Karpas-422 (cell line): ENCODE measurements at regions not wholly inside any gene's neighbourhood (a gene's known extent, or its start where the extent isn't known, plus 50 kb on each side); places are given as distances from the start of the nearest gene placed in this dataset.
"Not testable (repeated sequence)": the region's sequence is repeated elsewhere in the genome, so short reads cannot be mapped to it uniquely, and the experiment has no call there.

Experiments used
- DNase-seq: peaks from one replicate; pipeline ENCODE4 v3.0.0-alpha.2; 2015
- H2AFZ ChIP-seq: fragments of 200-600 bp; sonication (generic); 2 replicates; pipeline ENCODE4 v1.6.1; 2014; ENCODE audit warnings: antibody characterized with exemption, low read length, mixed read lengths
- H3K27ac ChIP-seq: fragments of 200-600 bp; sonication (generic); 2 replicates; pipeline ENCODE4 v1.5.1; 2014; ENCODE audit warnings: mild to moderate bottlenecking, low read length, moderate library complexity
- H3K27me3 ChIP-seq: fragments of 200-600 bp; sonication (generic); 2 replicates; pipeline ENCODE4 v1.6.1; 2014; ENCODE audit warnings: low read length, mixed read lengths
- H3K36me3 ChIP-seq: fragments of 200-600 bp; sonication (generic); 2 replicates; pipeline ENCODE4 v1.6.1; 2014; ENCODE audit warnings: low read length, mixed read lengths; ENCODE audit not compliant: insufficient read depth
- H3K4me1 ChIP-seq: fragments of 200-600 bp; sonication (generic); 2 replicates; pipeline ENCODE4 v1.6.1; 2014; ENCODE audit warnings: mild to moderate bottlenecking, low read length, mixed read lengths
- H3K4me2 ChIP-seq: fragments of 200-600 bp; sonication (generic); 2 replicates; pipeline ENCODE4 v1.6.1; 2014; ENCODE audit warnings: low read length, low read depth, mild to moderate bottlenecking; ENCODE audit not compliant: poor library complexity, severe bottlenecking
- H3K4me3 ChIP-seq: fragments of 200-600 bp; sonication (generic); 2 replicates; pipeline ENCODE4 v1.5.1; 2014; ENCODE audit warnings: mild to moderate bottlenecking, antibody characterized with exemption, low read length, mixed read lengths
- H3K79me2 ChIP-seq: fragments of 200-600 bp; sonication (generic); 2 replicates; pipeline ENCODE4 v1.6.1; 2014; ENCODE audit warnings: mild to moderate bottlenecking, low read length, mixed read lengths
- H3K9ac ChIP-seq: fragments of 200-600 bp; sonication (generic); 2 replicates; pipeline ENCODE4 v1.6.0; 2014; ENCODE audit warnings: low read length
- H3K9me2 ChIP-seq: fragments of 200-600 bp; sonication (generic), shearing (Covaris generic); replicated peaks from 2 replicates; pipeline ENCODE4 v1.6.0; 2014; ENCODE audit warnings: mild to moderate bottlenecking, low read length, moderate library complexity; ENCODE audit not compliant: insufficient read depth
- H3K9me3 ChIP-seq: fragments of 300-700, 200-600 bp; sonication (generic); 2 replicates; pipeline ENCODE4 v1.6.1; 2014; ENCODE audit warnings: low read length, mixed read lengths
- H4K20me1 ChIP-seq: fragments of 200-600 bp; sonication (generic); 2 replicates; pipeline ENCODE4 v1.6.1; 2014; ENCODE audit warnings: mild to moderate bottlenecking, antibody characterized with exemption, low read length, low read depth; ENCODE audit not compliant: insufficient read depth

DNA sequence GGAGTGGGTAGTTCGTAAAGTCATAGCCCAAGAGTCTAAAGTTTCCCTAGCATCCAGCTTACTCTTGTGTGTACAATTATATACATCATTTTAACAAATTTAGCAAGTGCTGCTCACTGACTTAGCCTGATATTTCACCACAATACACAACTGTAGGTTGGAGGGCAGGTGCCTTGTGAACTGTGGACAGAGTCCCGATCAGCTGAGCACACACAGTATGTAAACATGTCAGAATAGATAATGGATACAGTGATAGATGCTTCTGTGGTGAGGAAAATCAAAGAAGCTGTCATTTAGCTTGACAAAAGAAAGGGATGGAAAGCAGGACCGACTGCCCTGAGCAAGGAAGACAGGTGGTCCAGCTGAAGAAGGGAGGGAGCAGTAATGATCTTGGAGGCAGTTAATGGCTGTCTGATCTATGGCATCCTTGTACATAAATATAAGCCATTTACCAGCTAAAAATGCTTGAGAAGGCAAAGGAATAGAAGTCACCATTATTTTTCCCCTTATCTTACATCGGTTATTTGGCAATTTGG lies 372.8 kb upstream of the UBE2E3 start:
- Histone ChIP-seq H3K27ac (no peak overlapping the region), H3K4me2 (no peak overlapping the region), H3K4me3 (no peak overlapping the region), H3K9me2 (no peaks in the 10 kb centered on the region), H3K79me2 (no peaks in the 10 kb centered on the region), H3K9me3 (no peaks in the 10 kb centered on the region), H3K27me3 (no peaks in the 10 kb centered on the region), H4K20me1 (no peaks in the 10 kb centered on the region), H3K36me3 (no peaks in the 10 kb centered on the region), H3K9ac (no peak overlapping the region), H2AFZ (no peak overlapping the region), H3K4me1 (no peaks in the 10 kb centered on the region)
- DNase-seq: no peak

DNA sequence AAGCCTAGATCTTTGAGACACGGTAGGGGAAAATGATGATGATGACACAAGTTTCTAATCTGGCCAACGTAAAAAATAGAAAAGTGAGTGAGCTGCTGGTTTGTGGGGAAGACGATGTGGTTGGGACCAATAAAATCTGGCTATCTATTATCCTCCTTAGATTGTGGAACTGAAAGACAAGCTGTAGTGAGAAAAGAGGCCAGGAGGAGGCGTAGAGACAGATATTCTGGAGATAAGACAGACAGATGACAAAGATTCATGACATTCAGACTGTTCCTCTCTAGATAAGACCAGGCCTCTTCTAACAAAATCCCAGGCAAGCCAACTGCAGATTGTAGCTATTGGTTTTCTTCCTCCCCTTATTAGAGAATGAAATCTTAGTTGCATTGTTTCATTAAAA lies 376.3 kb upstream of the UBE2E3 start:
- no peak overlapping the region for H3K4me3 ChIP-seq
- peak; percentile 76 for DNase-seq

DNA sequence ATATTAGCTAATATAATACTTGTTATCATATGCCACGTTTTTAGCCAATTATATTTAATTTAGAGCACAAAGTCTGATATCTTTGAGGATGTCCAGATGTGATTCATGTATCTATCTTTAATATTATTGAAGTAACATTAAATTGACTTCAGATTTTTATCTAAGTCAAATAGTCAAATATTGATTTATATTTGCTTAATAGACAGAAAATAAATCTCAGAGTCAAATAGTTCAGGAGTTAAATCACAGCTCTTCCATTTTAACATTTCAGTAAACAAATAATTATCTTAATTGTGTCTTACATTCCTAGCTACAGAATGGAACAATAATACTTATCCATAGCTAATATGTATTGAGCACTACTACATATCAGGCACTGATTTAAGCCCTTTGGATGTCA lies 379.4 kb upstream of the UBE2E3 start:
- H3K79me2 ChIP-seq: no peaks in the 10 kb centered on the region
- no peak overlapping the region for H3K9ac ChIP-seq
- no peaks in the 10 kb centered on the region for H3K9me3 ChIP-seq
- H2AFZ ChIP-seq: no peak overlapping the region
- H3K27me3 ChIP-seq: no peaks in the 10 kb centered on the region
- H3K4me3 ChIP-seq: no peak overlapping the region
- no peaks in the 10 kb centered on the region for H4K20me1 ChIP-seq
- DNase-seq: no peak
- no peak overlapping the region for H3K4me2 ChIP-seq
- H3K4me1 ChIP-seq: no peaks in the 10 kb centered on the region
- no peaks in the 10 kb centered on the region for H3K9me2 ChIP-seq
- no peaks in the 10 kb centered on the region for H3K36me3 ChIP-seq
- no peak overlapping the region for H3K27ac ChIP-seq

More for the DNA sequence above, 376.3 kb upstream of the UBE2E3 start:
- no peak overlapping the region for H3K9ac ChIP-seq
- H3K9me3 ChIP-seq: no peaks in the 10 kb centered on the region
- H3K4me2 ChIP-seq: no peak overlapping the region
- H3K9me2 ChIP-seq: no peaks in the 10 kb centered on the region
- H3K79me2 ChIP-seq: no peaks in the 10 kb centered on the region
- H3K27ac ChIP-seq: no peak overlapping the region
- H3K36me3 ChIP-seq: no peaks in the 10 kb centered on the region
- no peaks in the 10 kb centered on the region for H3K27me3 ChIP-seq
- no peak overlapping the region for H2AFZ ChIP-seq
- H4K20me1 ChIP-seq: no peaks in the 10 kb centered on the region
- H3K4me1 ChIP-seq: no peaks in the 10 kb centered on the region

DNA sequence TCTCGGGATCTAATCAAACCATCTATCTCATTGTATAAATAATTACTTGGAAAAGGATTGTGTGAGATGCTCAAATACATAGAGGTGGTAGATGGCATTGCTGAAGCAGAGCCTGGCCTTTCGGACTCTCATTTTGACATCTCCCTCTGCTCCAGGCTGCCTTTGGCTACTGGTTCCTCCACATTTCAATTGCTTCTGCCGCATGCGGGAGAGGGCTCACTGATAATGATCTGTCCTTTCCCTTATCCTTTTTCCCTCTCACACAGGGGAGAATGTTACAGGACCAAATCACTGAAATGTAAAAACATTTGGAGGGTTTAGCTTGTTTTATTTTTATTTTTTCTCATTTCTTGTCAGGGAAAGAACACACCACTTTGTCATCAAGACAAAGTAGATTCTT lies 380.6 kb upstream of the UBE2E3 start:
- H3K9me2 ChIP-seq: no peaks in the 10 kb centered on the region
- no peak for DNase-seq
- H3K36me3 ChIP-seq: no peaks in the 10 kb centered on the region
- no peaks in the 10 kb centered on the region for H3K79me2 ChIP-seq
- H4K20me1 ChIP-seq: no peaks in the 10 kb centered on the region
- H3K27me3 ChIP-seq: no peaks in the 10 kb centered on the region
- H3K9ac ChIP-seq: no peak overlapping the region
- no peaks in the 10 kb centered on the region for H3K4me1 ChIP-seq
- H3K9me3 ChIP-seq: no peaks in the 10 kb centered on the region
- H3K4me2 ChIP-seq: no peak overlapping the region
- no peak overlapping the region for H2AFZ ChIP-seq
- no peak overlapping the region for H3K27ac ChIP-seq
- H3K4me3 ChIP-seq: no peak overlapping the region

DNA sequence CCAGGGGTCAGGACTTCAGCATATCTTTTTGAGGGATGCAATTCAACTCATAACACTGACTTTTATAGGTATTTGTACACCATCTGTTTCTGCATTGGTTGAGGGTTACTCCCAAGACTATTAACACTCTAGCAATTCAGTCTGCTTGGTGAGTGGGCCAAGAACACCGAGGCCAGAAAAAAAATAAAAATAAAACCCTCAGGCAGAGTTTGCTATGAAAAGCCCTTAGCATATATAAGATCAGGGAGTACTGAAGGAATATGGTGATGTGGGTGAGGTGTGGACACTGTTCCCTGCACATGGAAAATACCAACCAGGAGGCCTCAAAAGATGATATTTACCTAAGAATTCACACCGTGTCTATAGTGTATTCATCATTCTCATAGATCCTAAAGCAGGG lies 383.2 kb upstream of the UBE2E3 start:
- H3K9me3 ChIP-seq: no peaks in the 10 kb centered on the region

DNA sequence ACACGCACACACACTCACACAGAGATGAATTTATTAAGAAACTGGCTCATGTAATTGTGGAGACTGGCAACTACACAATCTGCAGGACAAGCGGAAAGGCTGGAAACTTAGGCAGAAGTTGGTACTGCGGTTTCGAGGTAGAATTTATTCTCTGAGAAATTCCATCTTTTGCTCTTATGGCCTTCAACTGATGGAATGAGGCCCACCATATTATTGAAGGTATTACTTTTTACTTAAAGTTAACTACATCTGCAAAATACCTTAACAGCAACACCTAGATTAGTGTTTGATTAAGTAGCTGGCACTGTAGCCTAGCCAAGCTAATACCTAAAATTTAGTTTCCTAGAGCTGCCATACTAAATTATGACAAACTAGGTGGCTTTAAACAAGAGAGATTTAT lies 384.0 kb upstream of the UBE2E3 start:
- peak; percentile 1 for DNase-seq
- Histone ChIP-seq H3K36me3 (no peaks in the 10 kb centered on the region), H3K4me3 (no peak overlapping the region), H2AFZ (no peak overlapping the region), H3K27me3 (no peaks in the 10 kb centered on the region), H3K4me2 (no peak overlapping the region), H3K9me2 (no peaks in the 10 kb centered on the region), H3K9me3 (no peaks in the 10 kb centered on the region), H3K9ac (no peak overlapping the region), H3K4me1 (no peaks in the 10 kb centered on the region), H3K27ac (no peak overlapping the region), H4K20me1 (no peaks in the 10 kb centered on the region), H3K79me2 (no peaks in the 10 kb centered on the region)

More for the DNA sequence above, 383.2 kb upstream of the UBE2E3 start:
- Histone ChIP-seq H3K4me3 (no peak overlapping the region), H3K9ac (no peak overlapping the region), H3K27me3 (no peaks in the 10 kb centered on the region), H3K79me2 (no peaks in the 10 kb centered on the region), H3K27ac (no peak overlapping the region), H3K4me2 (no peak overlapping the region), H4K20me1 (no peaks in the 10 kb centered on the region), H3K9me2 (no peaks in the 10 kb centered on the region), H3K36me3 (no peaks in the 10 kb centered on the region), H3K4me1 (no peaks in the 10 kb centered on the region), H2AFZ (no peak overlapping the region)
- peak; percentile 25 for DNase-seq

DNA sequence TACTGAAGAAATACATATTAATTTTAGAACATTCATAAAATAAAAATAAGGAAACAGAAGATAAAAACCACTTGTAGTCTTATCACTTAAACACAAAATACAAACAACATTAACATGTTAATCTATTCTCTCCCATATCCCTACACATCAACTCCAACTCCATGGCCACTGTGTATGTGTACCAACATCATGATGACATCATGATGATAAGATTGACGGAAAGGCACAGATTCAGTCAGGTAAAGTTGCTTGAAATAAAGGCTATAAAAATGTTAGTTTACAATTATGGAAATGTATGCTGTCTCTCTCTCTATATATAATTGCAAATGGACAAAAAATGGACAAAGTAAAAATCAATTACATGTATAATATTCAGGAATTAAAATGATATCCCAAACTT lies 388.5 kb upstream of the UBE2E3 start:
- Histone ChIP-seq H3K79me2 (no peaks in the 10 kb centered on the region), H3K4me2 (no peak overlapping the region), H3K9me2 (no peaks in the 10 kb centered on the region), H3K4me3 (no peak overlapping the region), H3K4me1 (no peaks in the 10 kb centered on the region), H3K9ac (no peak overlapping the region), H3K36me3 (no peaks in the 10 kb centered on the region), H4K20me1 (no peaks in the 10 kb centered on the region), H3K9me3 (no peaks in the 10 kb centered on the region), H3K27ac (no peak overlapping the region), H3K27me3 (no peaks in the 10 kb centered on the region), H2AFZ (no peak overlapping the region)
- no peak for DNase-seq

DNA sequence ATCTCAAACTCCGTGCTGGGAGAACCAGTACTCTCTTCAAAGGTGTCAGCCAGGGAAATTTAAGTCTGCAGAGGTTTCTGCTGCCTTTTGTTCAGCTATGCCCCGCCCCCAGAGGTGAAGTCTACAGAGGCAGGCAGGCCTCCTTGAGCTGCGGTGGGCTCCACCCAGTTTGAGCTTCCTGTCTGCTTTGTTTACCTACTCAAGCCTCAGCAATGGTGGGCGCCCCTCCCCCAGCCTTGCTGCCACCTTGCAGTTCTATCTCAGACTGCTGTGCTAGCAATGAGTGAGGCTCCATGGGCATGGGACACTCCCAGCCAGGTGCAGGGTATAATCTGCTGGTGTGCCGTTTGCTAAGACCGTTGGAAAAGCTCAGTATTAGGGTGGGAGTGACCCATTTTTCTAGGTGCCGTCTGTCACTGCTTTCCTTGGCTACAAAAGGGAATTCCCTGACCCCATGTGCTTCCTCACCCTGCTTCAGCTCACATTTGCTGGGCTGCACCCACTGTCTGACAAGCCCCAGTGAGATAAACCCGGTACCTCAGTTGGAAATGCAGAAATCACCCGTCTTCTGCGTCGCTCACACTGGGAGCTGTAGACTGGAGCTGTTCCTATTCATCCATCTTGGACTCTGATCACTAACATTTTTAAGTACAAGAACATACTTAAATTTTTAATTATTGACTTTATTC lies 389.2 kb upstream of the UBE2E3 start:
- not testable (repeated sequence) for H4K20me1 ChIP-seq, H3K36me3 ChIP-seq, H3K9me3 ChIP-seq, H3K9me2 ChIP-seq, H3K4me1 ChIP-seq, H3K4me2 ChIP-seq, DNase-seq, H3K4me3 ChIP-seq, H2AFZ ChIP-seq, H3K27me3 ChIP-seq, H3K79me2 ChIP-seq, H3K9ac ChIP-seq, H3K27ac ChIP-seq
